ENCODE measurements at regions not wholly inside any gene's neighbourhood (a gene's known extent, or its start where the extent isn't known, plus 50 kb on each side); places are given as distances from the start of the nearest gene placed in this dataset.
"Not testable (repeated sequence)": the region's sequence is repeated elsewhere in the genome, so short reads cannot be mapped to it uniquely, and the experiment has no call there.

- not testable (repeated sequence) for TF ChIP-seq CTCF, POLR2A (IDR thresholded peaks at IDR 0.05)
Observed at GRCh38 chr10:9453871-9454270, 1399.4 kb downstream of the GATA3 start.
